ENCODE measurements at regions not wholly inside any gene's neighbourhood (a gene's known extent, or its start where the extent isn't known, plus 50 kb on each side); places are given as distances from the start of the nearest gene placed in this dataset.
"Not testable (repeated sequence)": the region's sequence is repeated elsewhere in the genome, so short reads cannot be mapped to it uniquely, and the experiment has no call there.

- no peaks in the 10 kb centered on the region for H3K27me3 ChIP-seq (replicated peaks)
- TF ChIP-seq, protein P1, sequence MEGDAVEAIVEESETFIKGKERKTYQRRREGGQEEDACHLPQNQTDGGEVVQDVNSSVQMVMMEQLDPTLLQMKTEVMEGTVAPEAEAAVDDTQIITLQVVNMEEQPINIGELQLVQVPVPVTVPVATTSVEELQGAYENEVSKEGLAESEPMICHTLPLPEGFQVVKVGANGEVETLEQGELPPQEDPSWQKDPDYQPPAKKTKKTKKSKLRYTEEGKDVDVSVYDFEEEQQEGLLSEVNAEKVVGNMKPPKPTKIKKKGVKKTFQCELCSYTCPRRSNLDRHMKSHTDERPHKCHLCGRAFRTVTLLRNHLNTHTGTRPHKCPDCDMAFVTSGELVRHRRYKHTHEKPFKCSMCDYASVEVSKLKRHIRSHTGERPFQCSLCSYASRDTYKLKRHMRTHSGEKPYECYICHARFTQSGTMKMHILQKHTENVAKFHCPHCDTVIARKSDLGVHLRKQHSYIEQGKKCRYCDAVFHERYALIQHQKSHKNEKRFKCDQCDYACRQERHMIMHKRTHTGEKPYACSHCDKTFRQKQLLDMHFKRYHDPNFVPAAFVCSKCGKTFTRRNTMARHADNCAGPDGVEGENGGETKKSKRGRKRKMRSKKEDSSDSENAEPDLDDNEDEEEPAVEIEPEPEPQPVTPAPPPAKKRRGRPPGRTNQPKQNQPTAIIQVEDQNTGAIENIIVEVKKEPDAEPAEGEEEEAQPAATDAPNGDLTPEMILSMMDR (IDR thresholded peaks at IDR 0.05; ENCODE audit: low read depth, low read length, missing control alignments): no peak
- no peak overlapping the region for H3K4me3 ChIP-seq (ENCODE audit: low read depth, low read length)
- in situ Hi-C loops (cut with HindIII; ENCODE audit: low pct_ligation_motif_present, low sequenced_read_pairs): no loop called here
- no peaks in the 10 kb centered on the region for H3K36me3 ChIP-seq (replicated peaks)
- H3K27ac ChIP-seq: no peak overlapping the region
- no peak for DNase-seq
Measured at GRCh38 chr21:27557356-27557755, 590.5 kb upstream of the ADAMTS5 start.

DNA sequence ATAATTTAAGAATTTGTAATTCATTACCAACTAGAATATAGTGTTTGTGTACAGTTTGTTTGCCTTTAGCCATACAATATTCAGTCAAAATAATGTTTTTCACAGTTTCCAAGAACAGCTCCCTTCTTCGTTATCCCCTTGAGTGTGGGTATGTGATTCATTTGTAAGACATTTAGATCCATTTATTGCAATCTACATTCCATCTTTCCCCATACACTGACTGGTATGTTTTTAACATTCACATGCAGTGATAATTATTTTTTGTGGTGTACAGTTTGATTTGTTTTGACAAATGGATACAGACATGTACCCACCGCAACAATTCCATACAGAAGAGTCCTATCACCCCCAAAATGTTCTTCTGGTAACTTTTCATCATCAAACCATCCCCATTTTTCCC is 589.1 kb upstream of the ADAMTS5 start:
- DNase-seq: no peak
- no peak overlapping the region for H3K4me3 ChIP-seq (ENCODE audit: low read depth, low read length)
- TF ChIP-seq, protein P1 (IDR thresholded peaks at IDR 0.05; ENCODE audit: low read depth, low read length, missing control alignments): no peak
- in situ Hi-C loops (cut with HindIII; ENCODE audit: low pct_ligation_motif_present, low sequenced_read_pairs): no loop called here
- H3K36me3 ChIP-seq (replicated peaks): no peaks in the 10 kb centered on the region
- H3K27ac ChIP-seq: no peak overlapping the region
- no peaks in the 10 kb centered on the region for H3K27me3 ChIP-seq (replicated peaks)

- no peak overlapping the region for H3K27ac ChIP-seq
- in situ Hi-C loops (cut with HindIII; ENCODE audit: low pct_ligation_motif_present, low sequenced_read_pairs): no loop called here
- H3K4me3 ChIP-seq (ENCODE audit: low read depth, low read length): no peak overlapping the region
- no peaks in the 10 kb centered on the region for H3K27me3 ChIP-seq (replicated peaks)
- TF ChIP-seq, protein P1 (IDR thresholded peaks at IDR 0.05; ENCODE audit: low read depth, low read length, missing control alignments): no peak
- DNase-seq: no peak
- no peaks in the 10 kb centered on the region for H3K36me3 ChIP-seq (replicated peaks)
Measured at GRCh38 chr21:27550287-27550686, 583.4 kb upstream of the ADAMTS5 start.

DNA sequence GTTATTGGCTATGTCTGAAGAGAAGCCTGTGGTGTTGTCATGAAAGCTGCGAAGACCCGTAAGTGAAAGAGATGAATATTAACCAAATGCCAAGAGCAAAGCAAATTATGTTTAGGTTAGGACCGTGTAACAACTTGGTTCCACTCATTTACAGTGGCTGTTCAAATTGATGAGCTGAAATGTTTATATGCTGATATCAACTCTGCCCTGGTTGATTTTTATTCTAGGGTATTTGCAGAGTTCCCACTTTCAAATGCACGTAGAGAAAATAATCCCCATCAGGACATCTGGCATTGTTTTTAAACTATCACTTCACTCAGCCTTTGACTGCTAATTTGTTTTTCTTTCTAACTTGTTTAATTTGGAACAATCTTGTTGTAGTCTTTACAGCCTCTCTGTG is 581.6 kb upstream of the ADAMTS5 start:
- H3K27ac ChIP-seq: no peak overlapping the region
- DNase-seq: no peak
- no peak overlapping the region for H3K4me3 ChIP-seq (ENCODE audit: low read depth, low read length)
- TF ChIP-seq, protein P1 (IDR thresholded peaks at IDR 0.05; ENCODE audit: low read depth, low read length, missing control alignments): no peak
- no peaks in the 10 kb centered on the region for H3K27me3 ChIP-seq (replicated peaks)
- no peaks in the 10 kb centered on the region for H3K36me3 ChIP-seq (replicated peaks)
- in situ Hi-C loops (cut with HindIII; ENCODE audit: low pct_ligation_motif_present, low sequenced_read_pairs): no loop called here

DNA sequence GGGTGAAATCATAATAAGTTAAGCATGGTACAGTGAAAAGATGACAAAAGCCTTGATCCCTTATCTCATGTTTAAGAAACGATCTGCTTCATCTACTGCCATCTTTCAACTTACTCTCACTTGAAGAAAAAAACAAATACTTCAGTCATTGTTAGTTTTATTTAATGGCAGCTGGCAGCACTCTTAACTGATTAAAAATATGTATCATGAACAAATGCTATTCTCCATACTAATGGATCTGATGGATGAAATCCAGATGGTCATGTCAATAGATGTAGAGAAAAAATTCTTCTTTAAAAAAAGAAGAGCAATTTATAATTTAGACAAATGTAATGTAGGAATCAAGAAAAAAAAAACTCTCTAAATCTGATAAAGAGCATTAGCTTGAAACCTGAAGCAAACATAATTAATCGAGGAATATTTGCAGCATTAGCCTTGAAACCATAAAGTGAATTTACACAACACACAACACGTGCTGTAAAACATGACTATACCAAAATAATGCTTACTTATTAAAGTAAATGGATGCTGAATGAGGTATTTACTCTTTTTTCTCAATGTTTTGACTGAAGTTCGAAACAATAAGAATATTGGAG is 579.0 kb upstream of the ADAMTS5 start:
- Histone ChIP-seq H3K36me3 (replicated peaks) (no peaks in the 10 kb centered on the region), H3K27ac (no peak overlapping the region), H3K27me3 (replicated peaks) (no peaks in the 10 kb centered on the region), H3K4me3 (ENCODE audit: low read depth, low read length) (no peak overlapping the region)
- in situ Hi-C loops (cut with HindIII; ENCODE audit: low pct_ligation_motif_present, low sequenced_read_pairs): no loop called here
- TF ChIP-seq, protein P1 (IDR thresholded peaks at IDR 0.05; ENCODE audit: low read depth, low read length, missing control alignments): no peak
- DNase-seq: no peak

DNA sequence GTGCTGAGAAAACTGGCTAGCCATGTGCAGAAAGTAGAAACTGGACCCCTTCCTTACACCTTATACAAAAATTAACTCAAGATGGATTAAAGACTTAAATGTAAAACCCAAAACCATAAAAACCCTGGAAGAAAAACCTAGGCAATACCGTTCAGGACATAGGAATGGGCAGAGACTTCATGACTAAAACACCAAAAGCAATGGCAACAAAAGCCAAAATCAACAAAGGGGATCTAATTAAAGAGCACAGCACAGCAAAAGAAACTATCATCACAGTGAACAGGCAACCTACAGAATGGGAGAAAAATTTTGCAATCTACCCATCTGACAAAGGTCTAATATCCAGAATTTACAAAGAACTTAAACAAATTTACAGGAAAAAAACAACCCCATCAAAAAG is 575.2 kb upstream of the ADAMTS5 start:
- H3K27me3 ChIP-seq (replicated peaks); H3K27ac ChIP-seq; H3K36me3 ChIP-seq (replicated peaks); DNase-seq; H3K4me3 ChIP-seq (ENCODE audit: low read depth, low read length); in situ Hi-C loops (cut with HindIII; ENCODE audit: low pct_ligation_motif_present, low sequenced_read_pairs): not testable (repeated sequence)

Measured in brain microvascular endothelial cell (primary cell).